Hepatocyte (in vitro differentiated cells): ENCODE measurements at regions not wholly inside any gene's neighbourhood (a gene's known extent, or its start where the extent isn't known, plus 50 kb on each side); places are given as distances from the start of the nearest gene placed in this dataset.

ENCODE experiments used
- EZH2 ChIP-seq: fragments of 200-600 bp; sonication (generic); IDR thresholded peaks from 2 replicates; pipeline ENCODE4 v1.6.1; 2016; ENCODE audit warnings: antibody characterized with exemption, mild to moderate bottlenecking, borderline replicate concordance
- TF ChIP-seq, protein P1 (sequence below): fragments of 200-600 bp; sonication (generic); IDR thresholded peaks from 2 replicates; pipeline ENCODE4 v1.5.1; 2016; ENCODE audit warnings: antibody characterized with exemption, mild to moderate bottlenecking; ENCODE audit not compliant: poor library complexity

DNA sequence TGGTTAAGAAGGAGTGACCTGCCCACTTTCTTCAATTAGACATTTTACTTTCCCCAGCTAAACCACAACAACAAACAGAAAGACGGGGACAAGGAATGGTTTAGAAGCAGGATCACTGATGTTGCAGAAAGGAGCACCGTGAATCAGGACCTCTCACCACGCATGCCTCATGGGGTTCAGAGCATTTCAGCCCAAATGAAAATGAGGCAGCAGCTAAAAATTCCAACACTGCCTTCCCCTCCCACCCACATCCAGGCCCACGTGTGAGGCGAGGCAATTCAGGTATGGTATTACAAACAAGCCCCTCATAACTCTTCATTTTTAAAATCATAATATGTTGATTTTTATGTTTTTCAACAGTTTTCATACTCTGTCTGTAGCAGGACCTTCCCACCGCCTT, 194.1 kb upstream of the ARID1B start:
- TF ChIP-seq, protein P1, sequence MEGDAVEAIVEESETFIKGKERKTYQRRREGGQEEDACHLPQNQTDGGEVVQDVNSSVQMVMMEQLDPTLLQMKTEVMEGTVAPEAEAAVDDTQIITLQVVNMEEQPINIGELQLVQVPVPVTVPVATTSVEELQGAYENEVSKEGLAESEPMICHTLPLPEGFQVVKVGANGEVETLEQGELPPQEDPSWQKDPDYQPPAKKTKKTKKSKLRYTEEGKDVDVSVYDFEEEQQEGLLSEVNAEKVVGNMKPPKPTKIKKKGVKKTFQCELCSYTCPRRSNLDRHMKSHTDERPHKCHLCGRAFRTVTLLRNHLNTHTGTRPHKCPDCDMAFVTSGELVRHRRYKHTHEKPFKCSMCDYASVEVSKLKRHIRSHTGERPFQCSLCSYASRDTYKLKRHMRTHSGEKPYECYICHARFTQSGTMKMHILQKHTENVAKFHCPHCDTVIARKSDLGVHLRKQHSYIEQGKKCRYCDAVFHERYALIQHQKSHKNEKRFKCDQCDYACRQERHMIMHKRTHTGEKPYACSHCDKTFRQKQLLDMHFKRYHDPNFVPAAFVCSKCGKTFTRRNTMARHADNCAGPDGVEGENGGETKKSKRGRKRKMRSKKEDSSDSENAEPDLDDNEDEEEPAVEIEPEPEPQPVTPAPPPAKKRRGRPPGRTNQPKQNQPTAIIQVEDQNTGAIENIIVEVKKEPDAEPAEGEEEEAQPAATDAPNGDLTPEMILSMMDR, result no peak
- TF ChIP-seq EZH2, result no peak
